ENCODE measurements at regions not wholly inside any gene's neighbourhood (a gene's known extent, or its start where the extent isn't known, plus 50 kb on each side); places are given as distances from the start of the nearest gene placed in this dataset.
A peak's percentile ranks its signal among the peaks of the same experiment; 100 is the strongest.

- DNase-seq, result no peak
These were observed 95.9 kb upstream of the CXCR4 start for GRCh38 chr2:136213836-136214235.

DNA sequence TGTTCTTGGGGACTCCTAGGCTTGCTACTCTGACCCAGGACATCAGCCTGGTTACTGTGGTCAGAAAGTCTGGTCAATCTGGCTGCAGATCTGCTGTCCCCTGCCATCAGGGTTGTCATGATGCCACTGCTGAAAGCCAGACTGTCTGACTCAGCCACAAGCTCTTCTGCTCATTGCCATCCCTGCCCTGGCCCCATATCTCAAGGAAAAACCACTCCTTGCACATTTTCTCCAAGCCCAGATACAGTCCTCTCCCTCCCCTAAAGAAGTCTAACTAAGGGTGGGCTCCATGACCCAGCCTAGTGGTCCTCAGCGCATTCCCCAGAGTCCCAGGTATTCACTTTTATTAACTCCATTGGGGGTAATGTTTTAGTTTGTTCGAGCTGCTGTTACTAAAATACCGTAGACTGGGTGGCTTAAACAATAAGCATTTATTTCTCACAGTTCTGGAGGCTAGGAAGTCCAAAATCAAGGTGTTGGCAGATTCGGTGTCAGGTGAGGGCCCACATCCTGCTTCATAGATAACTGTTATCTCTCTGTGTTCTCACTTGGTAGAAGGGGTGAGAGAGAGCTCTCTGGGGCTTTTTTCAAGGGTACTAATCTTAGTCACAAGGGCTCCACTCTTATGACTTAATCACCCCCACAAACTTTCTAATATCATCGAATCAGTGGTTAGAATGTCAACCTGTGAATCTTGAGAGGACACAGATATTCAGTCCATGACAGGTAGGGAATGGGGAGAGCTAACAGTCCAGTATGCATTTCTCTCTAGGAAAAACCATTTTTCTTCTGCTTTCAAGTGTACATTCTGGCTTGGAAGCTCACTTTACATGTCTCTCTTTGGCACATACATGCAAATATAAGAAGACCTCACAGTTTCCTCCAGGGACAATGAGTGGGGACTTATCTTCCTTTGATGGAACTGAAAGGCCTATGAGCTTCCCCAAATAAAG lies 94.8 kb upstream of the CXCR4 start:
- DNase-seq, result no peak

- DNase-seq, result no peak
These were observed 93.8 kb upstream of the CXCR4 start for GRCh38 chr2:136211701-136212100.

GRCh38 chr2:136210822-136211221 lies 92.9 kb upstream of the CXCR4 start:
- no peak for DNase-seq

GRCh38 chr2:136210455-136210805 lies 92.5 kb upstream of the CXCR4 start:
- DNase-seq, result no peak

DNA sequence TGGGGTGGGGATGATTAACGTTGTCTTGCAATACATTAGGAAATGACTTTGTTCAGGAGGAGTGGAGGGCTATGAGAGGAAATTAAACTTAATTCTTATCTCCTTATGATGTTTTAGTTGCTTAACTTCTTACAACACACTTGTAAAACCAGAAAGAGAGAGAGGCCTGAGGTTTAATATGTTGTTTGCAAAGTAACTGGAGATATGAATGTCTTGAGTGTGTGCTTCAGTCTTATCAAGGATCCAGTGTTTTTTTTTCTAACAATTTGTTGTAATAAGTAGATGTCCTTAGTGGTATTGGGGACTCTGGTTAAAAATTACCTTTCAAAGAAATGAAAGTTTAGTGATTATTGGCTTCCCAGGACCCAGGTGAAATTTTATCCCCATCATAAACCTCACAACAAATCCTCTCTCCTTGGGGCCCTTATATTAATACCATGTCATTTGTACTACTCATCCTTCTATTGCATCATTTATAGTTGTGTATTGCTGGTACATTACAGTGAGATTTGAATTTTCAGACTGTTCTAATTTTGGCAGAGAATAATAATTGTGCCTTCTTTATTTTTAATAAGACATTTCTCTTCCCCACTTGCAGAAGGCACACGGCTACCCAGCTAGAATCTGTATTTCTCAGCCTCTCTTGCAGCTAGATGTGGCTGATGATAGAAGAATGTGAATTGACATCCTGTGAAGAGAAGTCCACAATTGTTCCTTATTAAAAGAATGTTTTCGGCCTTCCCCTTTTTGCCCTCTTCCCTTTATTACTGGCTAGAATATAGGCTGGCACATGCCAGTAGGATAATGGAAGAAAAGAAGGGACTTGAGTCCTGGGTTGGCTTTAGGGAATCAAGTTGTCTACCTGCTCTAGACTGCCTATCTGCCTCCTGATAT lies 91.9 kb upstream of the CXCR4 start:
- DNase-seq, result no peak

GRCh38 chr2:136208682-136209420 lies 90.9 kb upstream of the CXCR4 start:
- DNase-seq, result peak; percentile 23

- DNase-seq, result no peak
These were observed 89.7 kb upstream of the CXCR4 start for GRCh38 chr2:136207665-136208064.

DNA sequence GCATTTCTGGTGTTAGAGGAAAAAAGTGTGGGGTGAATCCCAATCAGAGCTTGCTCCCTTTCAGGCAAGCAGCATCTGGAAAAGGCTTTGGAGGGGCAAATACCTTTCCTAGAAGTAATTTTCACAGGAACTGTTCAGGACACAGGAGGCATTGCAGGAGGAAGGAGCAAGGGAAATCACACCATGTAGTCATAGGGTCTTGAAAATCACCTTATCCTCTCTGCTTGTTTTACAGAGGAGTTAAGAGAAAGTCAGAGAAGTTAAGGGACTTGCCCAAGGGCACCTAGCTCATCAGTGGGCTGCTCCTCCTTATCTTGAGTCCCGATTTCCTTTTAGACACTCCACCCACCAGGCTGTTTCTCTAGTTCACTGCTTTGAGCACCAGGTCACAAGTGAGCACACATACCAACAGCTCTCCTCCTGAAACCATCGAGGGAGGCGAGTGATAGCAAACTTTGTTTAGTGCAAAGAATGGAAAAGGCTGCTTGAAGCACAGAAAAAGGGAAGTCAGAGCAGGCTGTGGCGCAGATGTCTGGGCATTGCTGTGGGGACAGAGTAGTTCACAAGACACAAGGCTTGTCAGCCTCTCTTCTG lies 89.2 kb upstream of the CXCR4 start:
- no peak for DNase-seq

GRCh38 chr2:136206613-136207012 lies 88.7 kb upstream of the CXCR4 start:
- DNase-seq, result no peak

- DNase-seq, result no peak
These were observed 87.7 kb upstream of the CXCR4 start for GRCh38 chr2:136205615-136206014.

GRCh38 chr2:136204971-136205370 lies 87.0 kb upstream of the CXCR4 start:
- DNase-seq, result no peak

DNA sequence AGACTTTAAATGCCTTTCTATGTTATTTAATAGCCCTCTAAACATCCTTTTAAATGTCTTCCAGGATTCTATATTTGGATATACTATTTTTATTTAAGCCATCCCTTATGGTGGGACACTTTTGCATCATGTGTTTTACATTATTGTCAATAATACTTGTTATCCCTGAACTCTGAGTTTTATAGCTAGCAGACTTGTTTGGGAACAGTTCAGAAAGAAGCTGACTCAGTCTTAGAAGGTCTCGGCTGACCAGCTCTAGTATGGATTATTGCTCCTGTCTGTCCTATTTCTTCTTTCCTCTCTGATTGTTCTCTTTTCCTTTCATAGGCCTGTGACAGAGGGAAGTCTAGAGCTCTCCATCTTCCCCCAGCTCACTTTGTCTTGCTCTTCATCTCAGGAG lies 77.3 kb upstream of the CXCR4 start:
- no peak for DNase-seq

- no peak for DNase-seq
These were observed 73.1 kb upstream of the CXCR4 start for GRCh38 chr2:136191041-136191440.

- DNase-seq, result no peak
These were observed 71.4 kb upstream of the CXCR4 start for GRCh38 chr2:136189221-136189782.

DNA sequence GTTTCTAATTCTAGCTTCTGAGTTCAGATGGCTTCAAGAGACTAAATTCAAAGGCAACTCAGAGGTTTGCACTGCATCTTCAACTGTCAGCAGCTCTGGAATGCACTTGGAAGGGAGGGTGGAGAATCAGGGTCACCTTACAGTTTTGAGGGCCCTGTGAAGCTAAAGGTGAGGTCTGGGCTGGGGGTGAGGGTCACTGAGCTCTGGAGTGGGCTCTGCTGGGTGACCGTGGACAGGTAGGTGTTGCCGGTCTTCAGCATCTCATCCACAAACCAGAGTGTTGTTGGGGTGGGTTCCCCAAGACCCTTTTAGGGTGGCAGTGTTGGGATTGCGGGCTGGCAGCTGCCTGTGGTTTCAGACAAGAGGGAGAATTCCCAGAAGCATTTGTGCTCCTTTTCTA lies 70.1 kb upstream of the CXCR4 start:
- DNase-seq, result no peak

DNA sequence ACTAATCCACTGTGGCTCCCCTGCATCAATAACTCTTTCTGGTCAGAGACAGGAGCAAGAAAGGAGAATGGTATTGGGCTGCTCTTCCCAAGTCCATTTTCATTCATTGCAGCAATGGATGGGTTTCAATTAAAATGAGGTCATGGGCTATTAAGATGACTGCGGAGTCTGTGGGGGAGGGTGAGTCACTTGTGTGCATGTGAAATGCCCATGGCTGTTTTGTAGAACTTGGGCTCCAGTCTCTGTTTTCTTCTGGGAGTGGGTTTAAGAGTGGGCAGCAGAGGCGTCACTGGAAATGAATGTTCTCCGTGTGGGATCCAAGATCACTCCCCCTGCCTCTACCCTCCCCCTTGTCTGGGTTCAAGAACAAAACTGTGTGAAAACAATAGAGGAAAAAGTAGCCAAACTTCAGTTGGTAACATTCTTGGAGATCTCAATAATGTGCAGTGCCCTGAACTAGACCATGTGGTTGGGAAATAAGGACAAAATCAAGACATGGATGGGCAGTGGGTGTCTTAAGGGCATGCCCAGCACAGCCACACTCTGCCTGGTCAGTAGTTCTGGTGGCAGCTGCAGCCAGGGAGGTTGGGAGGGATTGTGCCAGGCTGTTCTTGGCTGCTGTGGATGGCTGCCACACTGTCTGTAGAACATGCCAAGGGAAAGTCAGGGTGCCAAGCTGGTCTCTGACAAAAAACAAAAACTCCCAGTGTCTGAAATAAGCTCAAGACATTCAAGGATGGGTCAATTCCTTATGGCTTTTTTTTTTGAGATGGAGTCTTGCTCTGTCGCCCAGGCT lies 68.2 kb upstream of the CXCR4 start:
- DNase-seq, result no peak

- DNase-seq, result no peak
These were observed 65.1 kb upstream of the CXCR4 start for GRCh38 chr2:136183097-136183496.

DNA sequence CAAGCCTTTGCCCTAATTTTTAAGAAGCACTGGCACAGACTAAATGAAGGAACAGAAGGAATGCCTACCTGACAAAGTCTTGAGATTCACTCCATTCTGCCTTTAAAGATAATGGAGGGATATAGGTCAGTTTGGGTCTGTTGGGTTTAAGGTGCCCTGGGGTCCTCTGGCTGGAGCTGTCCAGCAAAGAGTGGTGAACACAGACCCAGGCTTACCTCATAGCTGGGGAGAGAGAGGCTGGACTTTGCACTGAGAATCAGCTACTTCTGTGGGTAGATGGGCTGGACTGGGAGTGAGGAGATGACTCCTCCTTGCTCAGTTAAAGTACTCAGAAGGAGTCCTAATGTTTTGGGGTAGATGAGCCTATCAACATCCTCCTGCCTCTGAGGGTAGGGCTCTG lies 64.4 kb upstream of the CXCR4 start:
- no peak for DNase-seq

DNA sequence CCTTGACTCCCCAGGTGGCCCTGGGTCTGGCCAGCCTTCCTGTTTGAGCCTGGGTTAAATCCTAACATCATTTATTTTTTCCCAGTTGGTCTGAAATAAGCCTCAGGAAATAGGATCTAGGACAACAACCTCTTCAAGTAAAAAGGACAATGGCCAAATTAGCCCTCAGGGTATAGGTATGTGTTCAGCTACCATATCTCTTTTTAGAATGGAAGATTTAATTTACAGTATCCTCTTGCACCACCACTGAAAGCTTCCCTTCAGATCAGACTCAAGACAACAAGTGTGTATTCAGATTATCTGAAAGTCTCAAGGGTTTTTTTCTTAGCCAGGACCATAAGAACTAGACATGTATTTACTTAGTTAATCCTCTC lies 61.6 kb upstream of the CXCR4 start:
- no peak for DNase-seq

DNA sequence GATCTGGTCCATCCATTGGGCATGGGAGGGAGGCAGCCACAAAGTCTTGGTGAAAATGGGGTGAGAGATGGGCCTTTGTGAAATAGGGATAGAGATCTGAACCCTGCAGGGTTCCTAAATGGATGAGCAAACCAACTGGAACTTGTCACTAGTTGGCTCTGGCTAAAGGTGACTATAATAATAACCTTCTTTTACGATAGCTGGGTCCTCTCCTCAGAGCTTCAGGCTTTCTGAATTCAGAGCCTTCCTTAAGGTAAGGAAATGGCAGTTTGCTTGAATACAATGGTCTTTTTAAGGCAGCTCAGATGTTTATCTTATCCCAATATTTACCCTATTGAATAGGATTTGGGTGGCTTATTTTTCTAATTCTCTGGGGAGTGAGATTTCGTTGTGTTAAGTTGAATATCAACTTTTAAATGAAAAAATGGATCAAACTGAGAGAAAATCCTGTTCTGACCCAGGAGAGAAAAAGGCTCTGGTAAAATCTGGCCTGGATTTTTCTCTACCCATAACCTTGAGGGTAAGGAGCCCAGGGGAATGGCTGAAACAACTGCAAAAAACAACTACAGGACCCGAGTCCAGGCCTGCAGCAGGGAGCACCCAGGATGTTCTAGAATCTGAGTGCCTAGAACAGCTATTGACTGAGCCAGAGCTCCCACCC lies 61.1 kb upstream of the CXCR4 start:
- no peak for DNase-seq

Data from right kidney (tissue), 1 donor.